Heart right ventricle (tissue), 16 donors: ENCODE measurements at regions not wholly inside any gene's neighbourhood (a gene's known extent, or its start where the extent isn't known, plus 50 kb on each side); places are given as distances from the start of the nearest gene placed in this dataset.
A peak's percentile ranks its signal among the peaks of the same experiment; 100 is the strongest.

Experiments
- ATAC-seq, 8 donors: fragments of 200-7000 bp; cut with Tn5 transposase; one replicate each; pipeline ENCODE4 v1.9.1; 2020; ENCODE audit warnings: mild to moderate bottlenecking in 8 of 8, moderate library complexity in 8 of 8, moderate number of reproducible peaks in 1 of 8
- DNase-seq, 2 donors: peaks; one replicate each; pipeline ENCODE4 v3.0.0-alpha.2; 2020
- H3K27ac ChIP-seq, 10 donors: fragments of 200-600 bp; sonication (generic) in 2 of 10; one replicate each; pipeline versions ENCODE4 v1.5.0 to v1.8.0; 2020 to 2022; ENCODE audit warnings: mild to moderate bottlenecking in 3 of 10
- H3K27me3 ChIP-seq, 7 donors: fragments of 200-600 bp; one replicate each; pipeline ENCODE4 v1.8.0; 2021 to 2022; ENCODE audit warnings: mild to moderate bottlenecking in 2 of 7
- H3K36me3 ChIP-seq, 9 donors: fragments of 200-600 bp; sonication (generic) in 1 of 9; one replicate each; pipeline versions ENCODE4 v1.5.0 to v1.8.0; 2020 to 2022; ENCODE audit warnings: mild to moderate bottlenecking in 2 of 9
- H3K4me1 ChIP-seq, 9 donors: fragments of 200-600 bp; sonication (generic) in 1 of 9; one replicate each; pipeline versions ENCODE4 v1.5.0 to v1.8.0; 2020 to 2022; ENCODE audit warnings: mild to moderate bottlenecking in 4 of 9
- H3K4me3 ChIP-seq, 10 donors: fragments of 200-600 bp; sonication (generic) in 2 of 10; one replicate each; pipeline versions ENCODE4 v1.5.0 to v1.8.0; 2020 to 2022; ENCODE audit warnings: mild to moderate bottlenecking in 7 of 10, moderate library complexity in 2 of 10
- H3K9me3 ChIP-seq, 11 donors: fragments of 200-600 bp in 10 of 11; sonication (generic) in 2 of 11; one replicate each; pipeline versions ENCODE4 v1.5.0 to v1.8.0; 2013 to 2022; ENCODE audit warnings: mild to moderate bottlenecking in 2 of 11, control low read depth in 1 of 11, moderate library complexity in 1 of 11
- CTCF ChIP-seq, 9 donors: fragments of 200-600 bp; sonication (generic) in 2 of 9; IDR thresholded peaks; one replicate each; pipeline versions ENCODE4 v1.5.0 to v1.8.0; 2021 to 2022; ENCODE audit warnings: antibody characterized with exemption in 9 of 9, mild to moderate bottlenecking in 5 of 9, moderate library complexity in 1 of 9
- WGBS, 2 donors: extraction: QIAGEN DNeasy Blood & Tissue Kit; methylation state at CpG; one replicate each; pipeline ENCODE4 v1.1.7; 2013; ENCODE audit warnings: inconsistent platforms in 1 of 2; 5-methylcytosine and 5-hydroxymethylcytosine counted together
- intact Hi-C, 10 donors: fragments of 100-400 bp; cut with DNase I; formaldehyde crosslinking; loops; one replicate each; pipeline versions ENCODE4 v1.11.1 to v1.14.2; 2022
- donor health status: Arrhythmogenic right ventricular cardiomyopathy.
- donor health status: ischemic (EF 13 %, LVEDD 7.1; RV severe dilation, severe dysfunction).
- donor health status: healthy with polysubstance abuse.
- donor health status: DM: no; HTN: yes; CAD: no.
- donor health status: DM: no; HTN: no; CAD: no.
- donor health status: ischemic (EF 25% LVEDD 6.9; RV normal size, moderate dysfunction).
- donor health status: ischemic (EF 25% LVEDD 5.7; RV mildly dilated, moderate dysfunction).
- donor health status: healthy.
- donor health status: DM: yes; HTN: yes; CAD: no.
- donor health status: Ischemic cardiomyopathy.
- donor health status: ischemic (EF 35%, LVEDD 5.7; RV mildly dilated, moderate dysfunction).
- donor health status: nonischemic (EF 11% LVEDD 7.7; RV severe dilation, severe dysfunction).
- donor health status: DM: yes; HTN: yes; CAD: no.
- donor health status: PGD.
- donor health status: ischemic (EF 29% LVEDD 5.4; RV normal size, mild dysfunction).
- donor health status: nonischemic (EF 23%, LVEDD 6.1; RV moderate dilation, normal function).

DNA sequence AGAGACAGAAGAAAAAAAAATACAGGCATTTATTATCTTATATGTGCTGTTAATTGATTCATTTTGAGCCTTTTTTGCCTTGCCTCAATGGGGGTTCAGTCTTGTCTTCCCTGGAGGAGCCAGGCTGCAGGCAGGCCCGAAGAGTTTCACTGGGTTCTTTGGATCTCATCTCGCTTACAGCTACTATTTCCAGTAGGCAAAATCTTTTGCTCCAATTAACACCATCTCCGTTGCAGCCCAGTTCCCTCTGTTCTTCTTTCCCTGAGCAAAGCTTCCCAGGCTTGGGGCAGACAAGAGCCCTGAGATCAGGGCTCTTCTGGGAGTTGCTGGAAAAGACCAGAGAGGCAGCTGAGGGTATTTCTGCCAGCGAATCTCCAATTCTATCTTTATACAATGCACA is 168.8 kb upstream of the CELF4 start:
- Histone ChIP-seq H3K27ac (no peak overlapping the region), H3K36me3 (no peaks in the 10 kb centered on the region), H3K4me1 (no peaks in the 10 kb centered on the region), H3K9me3 (no peaks in the 10 kb centered on the region), H3K27me3 (no peaks in the 10 kb centered on the region), H3K4me3 (no peak overlapping the region)
- ATAC-seq (no peak), DNase-seq (no peak)
- WGBS, 2 donors = 80 to 84% methylated on average over 4 of the region's 4 CpGs
- no peak for TF ChIP-seq CTCF (IDR thresholded peaks at IDR 0.05)
- intact Hi-C loops = no loop called here

DNA sequence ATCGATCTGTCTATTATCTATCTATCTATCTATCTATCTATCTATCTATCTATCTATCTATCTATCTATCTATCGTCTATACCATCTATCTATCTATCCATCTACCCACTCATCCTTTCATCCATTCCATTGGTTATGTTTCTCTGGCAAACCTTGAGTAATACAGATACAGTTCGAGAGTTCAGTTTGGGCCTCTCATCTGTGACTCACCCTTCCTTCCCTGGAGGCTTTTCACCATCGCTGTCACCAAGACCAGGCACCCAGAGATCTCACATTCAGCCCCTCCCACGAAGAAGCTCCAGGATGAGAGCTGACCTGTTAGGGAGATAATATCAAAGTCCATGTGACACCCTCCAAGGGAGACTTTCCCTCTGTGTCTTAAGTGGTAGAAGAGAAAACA is 164.1 kb upstream of the CELF4 start:
- no peak overlapping the region for H3K27ac ChIP-seq
- intact Hi-C loops = no loop called here
- H3K9me3 ChIP-seq = no peaks in the 10 kb centered on the region
- DNase-seq = no peak
- H3K36me3 ChIP-seq = no peaks in the 10 kb centered on the region
- TF ChIP-seq CTCF (IDR thresholded peaks at IDR 0.05) = no peak
- no peaks in the 10 kb centered on the region for H3K4me1 ChIP-seq
- no peak for ATAC-seq
- H3K4me3 ChIP-seq = no peak overlapping the region
- H3K27me3 ChIP-seq = peaks cover 0 to 6% (median 0%) of the 10 kb centered on the region in 7 donors
- 83 to 86% methylated on average over 5 of the region's 5 CpGs for WGBS, 2 donors

- Histone ChIP-seq H3K9me3 (no peaks in the 10 kb centered on the region), H3K4me1 (peaks cover 0 to 5% (median 0%) of the 10 kb centered on the region in 9 donors), H3K36me3 (no peaks in the 10 kb centered on the region), H3K27ac (no peak overlapping the region), H3K27me3 (peaks cover 0 to 6% (median 0%) of the 10 kb centered on the region in 7 donors), H3K4me3 (no peak overlapping the region)
- whole genome bisulfite sequencing, 2 donors = 85 to 88% methylated on average over 4 of the region's 4 CpGs
- DNase-seq (no peak), ATAC-seq (no peak)
- TF ChIP-seq CTCF (IDR thresholded peaks at IDR 0.05) = no peak
- intact Hi-C loops = no loop called here
These were observed 158.6 kb upstream of the CELF4 start for GRCh38 chr18:37724206-37724605.

- peaks cover 0 to 5% (median 0%) of the 10 kb centered on the region in 9 donors for H3K4me1 ChIP-seq
- intact Hi-C loops = no loop called here
- peaks cover 0 to 6% (median 0%) of the 10 kb centered on the region in 7 donors for H3K27me3 ChIP-seq
- H3K27ac ChIP-seq = no peak overlapping the region
- no peaks in the 10 kb centered on the region for H3K36me3 ChIP-seq
- DNase-seq = no peak
- ATAC-seq = peak in 2 of 8 donors; percentile 22 to 62
- no peak for TF ChIP-seq CTCF (IDR thresholded peaks at IDR 0.05)
- WGBS, 2 donors = 82 to 85% methylated on average over 11 of the region's 11 CpGs
- no peaks in the 10 kb centered on the region for H3K9me3 ChIP-seq
- no peak overlapping the region for H3K4me3 ChIP-seq
These were observed 156.2 kb upstream of the CELF4 start for GRCh38 chr18:37721544-37722522.
